Vagina (tissue), 2 donors: ENCODE measurements at regions not wholly inside any gene's neighbourhood (a gene's known extent, or its start where the extent isn't known, plus 50 kb on each side); places are given as distances from the start of the nearest gene placed in this dataset.

Source experiments
- DNase-seq, 2 donors: peaks; one replicate each; pipeline ENCODE4 v3.0.0-alpha.2; 2017; ENCODE audit errors: extremely low spot score in 2 of 2
- H3K27ac ChIP-seq: fragments of 200-600 bp; sonication (generic); one replicate; pipeline ENCODE4 v1.5.1; 2019
- H3K27me3 ChIP-seq: fragments of 200-600 bp; sonication (generic); one replicate; pipeline ENCODE4 v1.5.1; 2019
- H3K36me3 ChIP-seq, 2 donors: fragments of 200-600 bp; sonication (generic); one replicate each; pipeline ENCODE4 v1.5.1; 2017 to 2019
- H3K4me1 ChIP-seq: fragments of 200-600 bp; sonication (generic); one replicate; pipeline ENCODE4 v1.5.1; 2019
- H3K4me3 ChIP-seq, 2 donors: fragments of 200-600 bp; sonication (generic); 1 replicate in 1 of 2; 2 replicates in 1 of 2; pipeline ENCODE4 v1.5.1; 2016 to 2019
- H3K9me3 ChIP-seq: fragments of 200-600 bp; sonication (generic); one replicate; pipeline ENCODE4 v1.5.1; 2019
- POLR2A ChIP-seq, 2 donors: fragments of 450-650 bp; IDR thresholded peaks; one replicate each; pipeline ENCODE4 v1.6.1; 2017; ENCODE audit warnings: antibody characterized with exemption in 2 of 2, mild to moderate bottlenecking in 2 of 2, moderate library complexity in 2 of 2
- POLR2AphosphoS5 ChIP-seq, 2 donors: sonication (generic); formaldehyde crosslinking; IDR thresholded peaks; one replicate each; pipeline ENCODE4 v1.9.0; 2017; ENCODE audit warnings: antibody characterized with exemption in 2 of 2, mild to moderate bottlenecking in 2 of 2, low read depth in 1 of 2; ENCODE audit not compliant: insufficient read depth in 1 of 2
- intact Hi-C: fragments of 100-400 bp; cut with DNase I; formaldehyde crosslinking; loops from one replicate; pipeline ENCODE4 v1.15.1; 2023
- TF ChIP-seq, protein P1 (sequence below), 3 experiments: fragments of 450-650 bp in 2 of 3; fragments of 200-600 bp in 1 of 3; sonication (generic) in 1 of 3; IDR thresholded peaks; one replicate each; pipeline ENCODE4 v1.5.1; 2017 to 2019; ENCODE audit warnings: antibody characterized with exemption in 3 of 3, mild to moderate bottlenecking in 2 of 3, moderate library complexity in 2 of 3

DNA sequence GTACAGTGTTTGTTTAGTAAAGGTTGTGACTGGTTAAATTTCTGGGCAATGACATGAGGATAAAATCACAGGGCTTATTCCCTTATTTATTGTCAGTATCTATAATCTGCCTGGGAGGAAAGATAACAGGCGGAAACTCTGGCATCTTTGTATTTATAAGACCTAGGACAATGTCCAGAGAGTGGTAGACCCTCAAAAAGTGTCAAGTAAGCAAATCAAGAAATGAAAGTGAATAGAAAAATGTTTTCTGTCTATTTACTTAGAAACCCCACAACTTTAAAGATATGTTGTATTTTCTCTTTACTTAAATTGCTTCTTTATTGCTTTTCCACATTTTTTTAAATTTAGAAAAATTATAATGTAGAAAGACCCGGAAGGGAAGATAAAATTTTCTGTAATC lies 544.6 kb downstream of the EDEM1 start:
- intact Hi-C loops, result loop anchor here (5.0 kb wide), 1 partner anchor 1665 kb away; no protein-coding TSS in a partner anchor
- Histone ChIP-seq H3K27me3 (no peaks in the 10 kb centered on the region), H3K9me3 (no peaks in the 10 kb centered on the region), H3K4me3 (no peak overlapping the region), H3K27ac (no peak overlapping the region), H3K4me1 (no peaks in the 10 kb centered on the region), H3K36me3 (no peaks in the 10 kb centered on the region)
- no peak for DNase-seq
- no peak for TF ChIP-seq POLR2AphosphoS5 (IDR thresholded peaks at IDR 0.05; ENCODE audit: insufficient read depth in 1 of 2, low read depth in 1 of 2)
- no peak for TF ChIP-seq POLR2A (IDR thresholded peaks at IDR 0.05)
- TF ChIP-seq, protein P1, sequence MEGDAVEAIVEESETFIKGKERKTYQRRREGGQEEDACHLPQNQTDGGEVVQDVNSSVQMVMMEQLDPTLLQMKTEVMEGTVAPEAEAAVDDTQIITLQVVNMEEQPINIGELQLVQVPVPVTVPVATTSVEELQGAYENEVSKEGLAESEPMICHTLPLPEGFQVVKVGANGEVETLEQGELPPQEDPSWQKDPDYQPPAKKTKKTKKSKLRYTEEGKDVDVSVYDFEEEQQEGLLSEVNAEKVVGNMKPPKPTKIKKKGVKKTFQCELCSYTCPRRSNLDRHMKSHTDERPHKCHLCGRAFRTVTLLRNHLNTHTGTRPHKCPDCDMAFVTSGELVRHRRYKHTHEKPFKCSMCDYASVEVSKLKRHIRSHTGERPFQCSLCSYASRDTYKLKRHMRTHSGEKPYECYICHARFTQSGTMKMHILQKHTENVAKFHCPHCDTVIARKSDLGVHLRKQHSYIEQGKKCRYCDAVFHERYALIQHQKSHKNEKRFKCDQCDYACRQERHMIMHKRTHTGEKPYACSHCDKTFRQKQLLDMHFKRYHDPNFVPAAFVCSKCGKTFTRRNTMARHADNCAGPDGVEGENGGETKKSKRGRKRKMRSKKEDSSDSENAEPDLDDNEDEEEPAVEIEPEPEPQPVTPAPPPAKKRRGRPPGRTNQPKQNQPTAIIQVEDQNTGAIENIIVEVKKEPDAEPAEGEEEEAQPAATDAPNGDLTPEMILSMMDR (IDR thresholded peaks at IDR 0.05), result no peak

- no peaks in the 10 kb centered on the region for H3K9me3 ChIP-seq
- H3K4me1 ChIP-seq, result no peaks in the 10 kb centered on the region
- no peak overlapping the region for H3K27ac ChIP-seq
- TF ChIP-seq POLR2AphosphoS5 (IDR thresholded peaks at IDR 0.05; ENCODE audit: insufficient read depth in 1 of 2, low read depth in 1 of 2) (no peak), POLR2A (IDR thresholded peaks at IDR 0.05) (no peak)
- TF ChIP-seq, protein P1 (IDR thresholded peaks at IDR 0.05), result no peak
- no peak for DNase-seq
- intact Hi-C loops, result loop anchor here (5.0 kb wide), 1 partner anchor 1667 kb away; no protein-coding TSS in a partner anchor
- no peaks in the 10 kb centered on the region for H3K27me3 ChIP-seq
- no peaks in the 10 kb centered on the region for H3K36me3 ChIP-seq
- H3K4me3 ChIP-seq, result no peak overlapping the region
These were observed 546.5 kb downstream of the EDEM1 start for GRCh38 chr3:5733995-5734394.

DNA sequence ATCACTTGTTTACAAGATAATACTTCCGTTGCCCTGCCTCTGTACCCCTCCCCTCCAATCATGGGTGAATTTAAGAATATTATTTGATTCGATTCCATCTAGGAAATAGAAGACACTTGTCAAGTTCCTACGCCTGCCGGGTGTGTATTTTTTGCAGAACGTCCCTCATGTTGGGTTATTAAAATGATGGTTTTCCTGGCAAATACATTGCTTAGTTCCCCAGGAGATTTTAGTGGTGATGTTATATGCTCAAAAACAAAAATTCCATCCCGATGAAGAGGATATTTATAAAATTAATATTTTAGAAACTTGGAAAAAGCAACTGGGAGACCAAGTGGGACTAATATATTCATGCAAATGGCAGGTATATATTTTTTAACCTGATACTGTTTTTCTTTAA lies 548.4 kb downstream of the EDEM1 start:
- H3K36me3 ChIP-seq, result no peaks in the 10 kb centered on the region
- TF ChIP-seq POLR2A (IDR thresholded peaks at IDR 0.05) (no peak), POLR2AphosphoS5 (IDR thresholded peaks at IDR 0.05; ENCODE audit: insufficient read depth in 1 of 2, low read depth in 1 of 2) (no peak)
- TF ChIP-seq, protein P1 (IDR thresholded peaks at IDR 0.05), result no peak
- no peaks in the 10 kb centered on the region for H3K9me3 ChIP-seq
- H3K4me3 ChIP-seq, result no peak overlapping the region
- no peaks in the 10 kb centered on the region for H3K27me3 ChIP-seq
- no peak overlapping the region for H3K27ac ChIP-seq
- no peak for DNase-seq
- intact Hi-C loops, result no loop called here
- no peaks in the 10 kb centered on the region for H3K4me1 ChIP-seq

- Histone ChIP-seq H3K4me1 (no peaks in the 10 kb centered on the region), H3K36me3 (no peaks in the 10 kb centered on the region), H3K27ac (no peak overlapping the region), H3K27me3 (no peaks in the 10 kb centered on the region), H3K9me3 (no peaks in the 10 kb centered on the region), H3K4me3 (no peak overlapping the region)
- intact Hi-C loops, result no loop called here
- TF ChIP-seq POLR2A (IDR thresholded peaks at IDR 0.05) (no peak), POLR2AphosphoS5 (IDR thresholded peaks at IDR 0.05; ENCODE audit: insufficient read depth in 1 of 2, low read depth in 1 of 2) (no peak)
- TF ChIP-seq, protein P1 (IDR thresholded peaks at IDR 0.05), result no peak
- no peak for DNase-seq
These were observed 551.9 kb downstream of the EDEM1 start for GRCh38 chr3:5739299-5739935.

DNA sequence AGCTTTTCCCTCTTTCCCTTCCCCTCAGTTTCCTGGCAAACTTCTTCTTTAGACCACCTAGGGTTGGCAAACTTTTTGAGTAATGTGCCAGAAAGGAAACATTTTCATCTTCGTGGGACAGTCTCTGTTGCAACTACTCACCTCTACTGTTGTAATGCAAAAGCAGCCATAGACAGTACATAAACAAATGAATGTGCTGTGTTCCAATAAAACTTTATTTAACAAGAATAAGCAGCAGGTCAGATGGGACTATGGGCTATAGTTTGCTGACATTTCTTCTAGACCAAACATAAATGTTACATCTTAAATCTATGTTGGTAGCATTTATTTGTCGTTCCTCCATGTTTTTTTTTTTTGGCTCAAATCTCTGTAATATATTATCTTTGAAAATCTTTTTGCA lies 552.4 kb downstream of the EDEM1 start:
- no peak for TF ChIP-seq POLR2A (IDR thresholded peaks at IDR 0.05)
- no peak for TF ChIP-seq POLR2AphosphoS5 (IDR thresholded peaks at IDR 0.05; ENCODE audit: insufficient read depth in 1 of 2, low read depth in 1 of 2)
- TF ChIP-seq, protein P1 (IDR thresholded peaks at IDR 0.05), result no peak
- H3K4me3 ChIP-seq, result no peak overlapping the region
- no peaks in the 10 kb centered on the region for H3K36me3 ChIP-seq
- no peaks in the 10 kb centered on the region for H3K4me1 ChIP-seq
- H3K27ac ChIP-seq, result no peak overlapping the region
- DNase-seq, result no peak
- H3K9me3 ChIP-seq, result no peaks in the 10 kb centered on the region
- H3K27me3 ChIP-seq, result no peaks in the 10 kb centered on the region
- intact Hi-C loops, result no loop called here
